NCI-H2081 (cell line): ENCODE measurements at regions not wholly inside any gene's neighbourhood (a gene's known extent, or its start where the extent isn't known, plus 50 kb on each side); places are given as distances from the start of the nearest gene placed in this dataset.

Experiments used
- DNase-seq, 2 experiments: peaks; one replicate each; lab custom pipeline; 2025; lab: John Stamatoyannopoulos, UW

DNA sequence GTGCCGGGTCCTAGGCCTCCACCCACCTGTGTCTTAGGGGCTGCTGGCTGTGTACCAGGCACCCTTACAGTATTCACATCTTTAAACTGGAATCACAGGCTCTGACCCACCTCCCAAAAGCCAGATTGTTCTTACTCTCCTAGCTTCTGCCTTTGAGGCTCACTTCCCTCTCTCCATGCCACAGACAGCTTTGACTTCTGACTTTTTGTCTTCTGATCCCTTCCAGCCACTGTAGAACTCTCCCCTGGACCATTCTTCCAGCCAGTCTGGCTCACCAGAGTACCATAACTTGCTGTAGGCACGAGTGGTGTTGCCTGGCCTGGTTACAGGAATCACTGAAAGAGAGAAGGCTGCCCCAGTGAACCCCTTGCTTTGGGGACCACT is 58.1 kb upstream of the STUM start:
- DNase-seq: no peak

DNA sequence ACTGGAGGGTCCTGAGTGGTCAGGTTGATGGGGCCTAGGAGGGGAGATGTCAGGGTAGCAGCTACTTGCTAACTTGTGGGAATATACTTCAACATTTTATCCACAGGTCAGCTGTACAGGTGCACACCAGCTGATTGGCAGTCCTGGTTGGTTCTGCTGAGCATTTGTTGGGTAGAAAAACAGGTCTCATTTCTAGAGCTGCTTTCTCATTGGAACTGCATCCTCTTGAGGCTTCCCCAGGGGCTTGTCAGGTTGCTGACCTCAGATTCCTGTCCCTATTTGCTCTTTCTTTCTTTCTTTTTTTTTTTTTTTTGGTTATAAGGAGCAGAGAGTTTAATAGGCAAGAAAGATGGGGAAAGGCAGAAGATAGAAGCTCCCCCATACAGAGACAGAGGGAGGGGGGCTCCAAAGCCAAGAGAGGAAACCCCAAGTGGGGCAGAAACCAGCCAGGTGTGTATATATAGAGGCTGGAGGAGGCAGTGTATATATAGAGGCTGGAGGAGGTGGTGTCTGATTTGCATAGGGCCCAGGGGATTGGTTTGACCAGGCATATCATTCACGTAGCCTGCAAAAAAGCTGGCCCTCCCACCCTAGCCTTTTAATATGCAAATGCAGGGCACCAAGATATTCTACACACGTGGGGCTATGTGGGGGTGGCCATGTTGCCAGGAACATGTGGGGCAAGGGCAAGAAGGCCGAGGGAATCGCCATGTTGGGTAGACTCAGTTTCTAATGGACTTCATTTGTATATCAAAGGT is 57.3 kb upstream of the STUM start:
- no peak for DNase-seq

DNA sequence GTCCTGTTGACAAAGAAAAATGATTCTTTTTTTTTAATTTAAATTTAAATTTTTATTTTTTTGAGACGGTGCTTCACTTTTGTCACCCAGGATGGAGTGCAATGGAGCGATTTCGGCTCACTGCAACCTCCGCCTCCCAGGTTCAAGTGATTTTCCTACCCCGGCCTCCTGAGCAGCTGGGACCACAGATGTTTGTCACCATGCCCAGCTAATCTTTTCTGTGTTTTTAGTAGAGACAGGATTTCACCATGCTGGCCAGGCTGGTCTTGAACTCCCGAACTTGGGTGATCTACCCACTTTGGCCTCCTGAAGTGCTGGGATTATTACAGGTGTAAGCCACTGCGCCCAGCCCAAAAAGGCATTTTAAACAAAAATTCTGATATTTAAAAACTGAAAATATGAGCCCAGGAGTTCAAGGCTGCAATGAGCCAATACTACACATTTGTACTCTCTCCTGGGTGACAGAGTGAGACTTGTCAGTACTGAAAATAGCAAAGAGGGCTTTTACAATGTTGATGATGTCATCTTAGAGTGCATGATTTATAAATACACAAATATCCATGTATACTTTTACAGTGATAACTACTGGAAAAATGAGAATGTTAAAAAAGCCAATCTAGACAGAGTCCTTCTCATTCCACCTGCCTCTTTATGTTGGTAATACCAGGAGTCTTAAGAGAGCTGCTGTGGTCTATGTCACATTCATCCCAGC is 56.0 kb upstream of the STUM start:
- DNase-seq: no peak

DNA sequence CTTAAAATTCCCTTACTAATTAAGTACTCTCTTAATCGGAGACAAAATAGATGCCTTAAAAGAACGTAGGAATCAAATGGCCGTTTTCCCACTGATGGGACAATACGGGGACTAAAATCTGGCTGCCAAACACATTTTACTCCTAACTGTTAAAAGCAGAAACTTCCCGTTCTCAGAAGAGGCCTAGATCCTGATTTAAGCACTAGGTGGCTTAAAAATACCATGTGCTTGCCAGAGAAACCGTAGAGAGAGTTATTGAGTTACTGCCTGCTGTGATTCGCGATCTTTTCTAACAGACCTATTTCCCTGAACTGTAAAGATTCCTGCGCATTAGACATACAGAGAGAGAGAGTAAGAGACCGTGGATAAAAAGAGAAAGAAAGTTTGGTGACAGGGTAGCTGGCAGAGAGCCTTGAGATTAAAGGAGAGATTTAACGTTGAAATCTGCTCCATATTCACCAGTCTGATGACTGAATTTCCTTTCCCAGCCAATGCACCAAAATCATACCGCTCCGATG is 54.4 kb upstream of the STUM start:
- no peak for DNase-seq

DNA sequence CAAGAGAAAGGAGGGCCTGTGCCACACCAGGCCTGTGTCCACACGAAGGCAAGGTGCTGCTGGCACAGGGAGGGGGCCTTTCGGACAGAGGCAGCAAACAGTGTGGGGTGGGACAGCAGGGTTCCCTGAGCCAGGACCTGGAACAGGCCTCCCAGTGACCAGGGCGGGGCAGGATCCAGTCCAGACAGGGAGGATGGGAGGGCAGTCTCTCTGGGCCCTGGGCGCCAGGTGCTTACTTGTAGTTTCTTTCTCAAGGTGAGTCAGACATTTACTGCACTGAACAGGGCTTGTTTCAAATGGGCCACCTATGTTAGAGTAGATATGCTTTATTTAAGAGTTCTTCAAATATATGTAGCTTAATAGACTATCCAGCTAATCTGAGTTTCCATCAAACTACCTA is 52.8 kb upstream of the STUM start:
- DNase-seq: no peak

DNA sequence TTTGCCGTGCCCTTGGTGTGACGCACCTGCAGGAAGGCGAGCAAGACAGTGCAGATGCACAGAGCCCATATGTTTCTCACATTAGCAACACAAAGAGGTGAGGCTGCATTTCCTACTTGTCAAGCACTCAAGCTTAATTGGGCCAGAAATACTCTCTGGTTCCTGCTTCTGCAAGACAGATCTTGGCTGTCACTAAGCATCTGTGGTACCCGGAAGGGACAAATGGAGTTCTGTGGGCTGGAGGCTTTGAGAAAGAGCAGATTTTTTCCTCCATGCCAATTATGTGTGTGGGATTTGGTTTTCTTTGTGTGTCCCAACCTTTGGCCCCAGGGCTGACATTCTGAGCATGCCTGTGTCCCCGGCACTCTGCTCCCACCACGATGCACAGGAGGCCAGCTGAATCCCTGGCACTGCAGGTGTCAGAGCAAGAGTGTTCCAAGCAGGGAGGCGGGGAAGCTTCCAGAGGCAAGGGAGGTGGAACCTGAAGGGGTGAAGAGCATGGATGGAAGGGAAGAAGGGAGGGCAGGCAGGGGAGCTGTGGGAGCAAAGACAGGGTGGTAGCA is 52.0 kb upstream of the STUM start:
- no peak for DNase-seq

DNA sequence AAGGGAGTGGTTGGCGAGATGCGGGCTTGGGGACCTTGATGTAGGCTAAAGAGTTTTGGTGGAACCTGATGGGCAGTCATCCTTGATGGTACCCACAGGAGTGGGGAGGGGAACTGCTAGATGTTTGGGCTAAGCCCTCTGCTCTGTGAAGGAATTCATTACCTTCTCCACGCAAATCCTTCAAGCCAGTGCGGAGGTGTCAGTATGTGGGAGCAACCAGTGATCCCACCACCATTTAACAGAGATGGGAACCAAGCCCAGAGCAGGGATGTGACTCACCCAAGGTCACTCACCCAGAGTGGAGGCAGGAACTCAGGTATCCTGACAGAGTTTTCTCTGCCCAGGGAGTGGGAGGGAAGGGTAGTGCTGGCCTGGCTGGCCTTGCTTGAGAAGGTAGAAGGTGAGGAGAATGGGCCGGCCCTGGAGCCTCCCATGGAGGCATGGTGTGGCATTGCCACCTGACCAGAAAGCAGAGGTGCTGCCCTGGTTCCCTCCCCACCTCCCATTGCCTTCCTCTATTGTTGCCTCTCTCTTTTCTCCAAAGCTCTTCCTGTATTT is 51.2 kb upstream of the STUM start:
- no peak for DNase-seq

DNA sequence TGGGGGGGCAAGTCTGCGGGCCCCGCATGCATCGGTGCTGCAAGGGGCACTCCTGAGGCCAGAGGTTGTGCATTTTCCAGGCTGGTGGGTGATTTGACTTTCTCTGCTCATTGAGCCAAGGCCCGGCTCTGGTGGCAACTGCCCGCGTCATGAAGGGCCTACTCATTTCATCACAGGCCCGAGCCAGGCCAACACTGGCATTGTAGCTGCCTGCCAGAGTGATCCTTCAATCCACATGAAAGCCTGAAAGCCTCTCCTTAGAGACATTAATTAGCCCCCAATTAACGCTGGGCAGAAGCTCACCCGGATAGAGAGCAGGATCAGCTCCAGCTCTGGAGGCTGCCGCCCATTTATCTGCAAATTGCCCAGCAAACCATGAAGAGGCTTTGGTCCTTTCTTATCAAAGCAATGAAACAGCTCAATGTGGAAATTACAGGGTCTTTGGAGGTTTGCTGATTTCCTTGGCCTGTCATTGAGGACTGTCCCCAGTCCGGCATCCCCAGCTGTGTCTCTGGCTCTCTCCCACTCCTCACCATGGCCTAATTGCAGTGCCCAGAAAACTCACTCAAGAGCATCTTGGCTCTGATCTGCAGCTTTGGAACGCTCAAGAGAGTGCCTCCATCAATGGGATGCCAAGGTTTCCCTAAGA is 50.4 kb upstream of the STUM start:
- no peak for DNase-seq

DNA sequence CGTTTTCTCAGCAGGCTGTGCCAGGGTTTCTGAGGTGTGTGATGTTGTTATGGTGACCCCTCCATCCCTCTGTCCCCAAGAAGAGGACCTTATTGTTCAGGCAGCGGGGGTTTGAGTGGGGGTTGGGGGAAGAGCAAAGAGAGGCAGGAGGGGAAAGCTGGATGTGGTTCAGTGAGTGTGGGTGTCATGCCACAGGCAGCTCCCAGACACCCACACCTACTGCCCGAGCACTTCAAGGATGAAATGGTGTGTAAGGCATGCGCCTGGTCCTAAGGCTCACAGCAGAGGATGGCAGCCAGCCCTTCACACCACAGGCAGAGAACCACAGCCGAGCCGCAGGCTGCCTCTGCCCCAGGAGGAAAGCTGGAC is 49.9 kb upstream of the STUM start:
- no peak for DNase-seq
